HCT116 (cell line): ENCODE measurements at regions not wholly inside any gene's neighbourhood (a gene's known extent, or its start where the extent isn't known, plus 50 kb on each side); places are given as distances from the start of the nearest gene placed in this dataset.

Experiments used
- ATAC-seq: fragments of 200-7000 bp; cut with Tn5 transposase; 2 replicates; pipeline ENCODE4 v1.9.1; 2020; ENCODE audit warnings: mild to moderate bottlenecking, moderate library complexity
- BruUV-seq: library from RNA; stranded (reverse); fragments of 400-500 nt; replicated peaks from 2 replicates; lab custom pipeline; 2021; lab: Mats Ljungman, UMichigan
- CTCF ChIA-PET: fragments of 300-600 bp; sonication (Branson Sonifier 250); formaldehyde crosslinking; loops from one replicate; lab custom pipeline; 2021; ENCODE audit warnings: antibody characterized with exemption; lab: Charles Lee
- POLR2A ChIA-PET: fragments of 300-600, 350-600 bp; sonication (Branson Sonifier 250); formaldehyde crosslinking; loops from one replicate; lab custom pipeline; 2021; ENCODE audit warnings: antibody characterized with exemption; lab: Charles Lee
- RAD21 ChIA-PET, 2 experiments: fragments of 300-600 bp; sonication (Branson Sonifier 250); formaldehyde crosslinking; loops; one replicate each; lab custom pipeline; 2023; ENCODE audit warnings: low total read pairs in 2 of 2; ENCODE audit not compliant: uncharacterized antibody in 2 of 2, unreplicated experiment in 2 of 2, low non-redundant PET in 1 of 2; lab: Charles Lee
- DNase-seq: peaks from one replicate; pipeline ENCODE4 v3.0.0-alpha.2; 2010; ENCODE audit warnings: low read depth, low spot score
- H2AFZ ChIP-seq: fragments of 200-600 bp; shearing (Covaris generic), sonication (generic); 2 replicates; pipeline ENCODE4 v1.6.1; 2017; ENCODE audit warnings: low read depth, mixed run types, mixed read lengths, antibody characterized with exemption, low read length; ENCODE audit not compliant: poor library complexity, severe bottlenecking
- H3K27ac ChIP-seq: 2 replicates; pipeline ENCODE4 v1.5.1; 2012; ENCODE audit warnings: low read depth, low read length
- H3K27me3 ChIP-seq: fragments of 200-600 bp; sonication (generic); 2 replicates; pipeline ENCODE4 v1.6.1; 2016; ENCODE audit warnings: mixed run types, low read length, mixed read lengths; ENCODE audit not compliant: insufficient read depth
- H3K36me3 ChIP-seq, 2 experiments: fragments of 200-500 bp in 1 of 2; fragments of 200-600 bp in 1 of 2; sonication (Bioruptor generic) in 1 of 2; sonication (generic) in 1 of 2; 2 replicates each; pipeline versions ENCODE4 v1.5.1 to v1.6.1; 2014 to 2016; ENCODE audit warnings: low read length in 2 of 2, inconsistent platforms in 1 of 2, mixed read lengths in 1 of 2, mixed run types in 1 of 2; ENCODE audit not compliant: insufficient read depth in 2 of 2, control insufficient read depth in 1 of 2
- H3K4me1 ChIP-seq, 2 experiments: fragments of 200-600 bp in 1 of 2; sonication (generic) in 1 of 2; 2 replicates each; pipeline versions ENCODE4 v1.5.1 to v1.6.1; 2012 to 2017; ENCODE audit warnings: low read length in 2 of 2, inconsistent platforms in 1 of 2, mild to moderate bottlenecking in 1 of 2, mixed read lengths in 1 of 2, mixed run types in 1 of 2, moderate library complexity in 1 of 2; ENCODE audit not compliant: insufficient read depth in 2 of 2, control insufficient read depth in 1 of 2
- H3K4me2 ChIP-seq: fragments of 200-600 bp; sonication (generic); 2 replicates; pipeline ENCODE4 v1.6.1; 2017; ENCODE audit warnings: mixed run types, low read length, mixed read lengths
- H3K4me3 ChIP-seq, 2 experiments: fragments of 200-600 bp in 1 of 2; sonication (generic) in 1 of 2; replicated peaks in 1 of 2; 2 replicates each; pipeline ENCODE4 v1.5.1; 2011 to 2016; ENCODE audit warnings: low read length in 2 of 2, control low read depth in 1 of 2, low read depth in 1 of 2, mild to moderate bottlenecking in 1 of 2, mixed read lengths in 1 of 2, mixed run types in 1 of 2
- H3K79me2 ChIP-seq: fragments of 200-600 bp; sonication (generic); 2 replicates; pipeline ENCODE4 v1.6.1; 2017; ENCODE audit warnings: mild to moderate bottlenecking, mixed run types, low read length, moderate library complexity, mixed read lengths; ENCODE audit not compliant: insufficient read depth
- H3K9ac ChIP-seq: fragments of 200-600 bp; sonication (generic); 2 replicates; pipeline ENCODE4 v1.6.1; 2016; ENCODE audit warnings: low read length, mixed read lengths
- H3K9me2 ChIP-seq: fragments of 200-600 bp; sonication (generic), shearing (Covaris generic); 2 replicates; pipeline ENCODE4 v1.6.1; 2017; ENCODE audit warnings: mixed run types, mild to moderate bottlenecking, moderate library complexity; ENCODE audit not compliant: insufficient read depth
- H3K9me3 ChIP-seq, 2 experiments: fragments of 200-500 bp in 1 of 2; fragments of 200-600 bp in 1 of 2; sonication (Bioruptor generic) in 1 of 2; sonication (generic) in 1 of 2; 2 replicates each; pipeline ENCODE4 v1.6.1; 2014 to 2017; ENCODE audit warnings: low read length in 2 of 2, mixed read lengths in 2 of 2, inconsistent platforms in 1 of 2, low read depth in 1 of 2, mild to moderate bottlenecking in 1 of 2, mixed run types in 1 of 2, moderate library complexity in 1 of 2; ENCODE audit not compliant: control insufficient read depth in 1 of 2, insufficient read depth in 1 of 2
- H4K20me1 ChIP-seq: fragments of 200-600 bp; sonication (generic), shearing (Covaris generic); 2 replicates; pipeline ENCODE4 v1.6.1; 2017; ENCODE audit warnings: mixed run types, mild to moderate bottlenecking, moderate library complexity; ENCODE audit not compliant: insufficient read depth
- ATF3 ChIP-seq: IDR thresholded peaks from 2 replicates; pipeline ENCODE4 v1.6.1; 2012
- CBX3 ChIP-seq: IDR thresholded peaks from 2 replicates; pipeline ENCODE4 v1.6.1; 2012; ENCODE audit warnings: low read depth
- CEBPB ChIP-seq: IDR thresholded peaks from 2 replicates; pipeline ENCODE4 v1.6.1; 2012; ENCODE audit warnings: low read depth
- EGR1 ChIP-seq: IDR thresholded peaks from 2 replicates; pipeline ENCODE4 v1.6.1; 2012; ENCODE audit warnings: low read depth
- ELF1 ChIP-seq: IDR thresholded peaks from 2 replicates; pipeline ENCODE4 v1.6.1; 2012; ENCODE audit warnings: low read depth, borderline replicate concordance
- JUND ChIP-seq: IDR thresholded peaks from 2 replicates; pipeline ENCODE4 v1.6.1; 2012
- MAX ChIP-seq: IDR thresholded peaks from 2 replicates; pipeline ENCODE4 v1.6.1; 2012
- POLR2A ChIP-seq: IDR thresholded peaks from 2 replicates; pipeline ENCODE4 v1.7.0; 2011; ENCODE audit warnings: borderline replicate concordance; ENCODE audit not compliant: insufficient read depth, insufficient read length; ENCODE audit errors: extremely low read depth
- POLR2AphosphoS5 ChIP-seq: IDR thresholded peaks from 2 replicates; pipeline ENCODE4 v1.6.1; 2011; ENCODE audit warnings: mild to moderate bottlenecking, low read depth, low read length, moderate library complexity
- RAD21 ChIP-seq: IDR thresholded peaks from 2 replicates; pipeline ENCODE4 v1.6.1; 2012; ENCODE audit warnings: low read depth, mild to moderate bottlenecking
- REST ChIP-seq: IDR thresholded peaks from 2 replicates; pipeline ENCODE4 v1.6.1; 2012; ENCODE audit warnings: low read depth
- SIN3A ChIP-seq: IDR thresholded peaks from 2 replicates; pipeline ENCODE4 v1.6.1; 2012; ENCODE audit warnings: low read depth
- SP1 ChIP-seq: IDR thresholded peaks from 2 replicates; pipeline ENCODE4 v1.6.1; 2012; ENCODE audit warnings: low read depth
- SRF ChIP-seq: IDR thresholded peaks from 2 replicates; pipeline ENCODE4 v1.6.1; 2012; ENCODE audit warnings: low read depth
- TCF7L2 ChIP-seq: IDR thresholded peaks from 2 replicates; pipeline ENCODE4 v1.7.0; 2011; ENCODE audit warnings: borderline replicate concordance, inconsistent platforms; ENCODE audit not compliant: insufficient read depth, insufficient read length; ENCODE audit errors: extremely low read depth
- YY1 ChIP-seq: IDR thresholded peaks from 2 replicates; pipeline ENCODE4 v1.6.1; 2011; ENCODE audit warnings: low read length, low read depth, moderate library complexity, mild to moderate bottlenecking; ENCODE audit not compliant: insufficient replicate concordance; ENCODE audit errors: extremely low read depth
- ZFX ChIP-seq: fragments of 450-650 bp; IDR thresholded peaks from 2 replicates; pipeline ENCODE4 v1.6.1; 2017
- intact Hi-C: fragments of 100-400 bp; cut with micrococcal nuclease; formaldehyde crosslinking; loops from 2 replicates; pipeline ENCODE4 v1.10.0; 2022

GRCh38 chr20:60637801-60638200 is 614.3 kb upstream of the CDH4 start (continued):
- TF ChIP-seq ATF3 (no peak), MAX (no peak), EGR1 (no peak), POLR2A (no peak), SRF (no peak), REST (no peak)

- POLR2A ChIA-PET = no interaction called here
- H3K27me3 ChIP-seq = no peaks in the 10 kb centered on the region
- BruUV-seq = no TSS peak
Observed at GRCh38 chr20:60638430-60639098, 613.5 kb upstream of the CDH4 start.

More at GRCh38 chr20:60638430-60639098, 613.5 kb upstream of the CDH4 start:
- Histone ChIP-seq H3K9ac (no peak overlapping the region), H3K9me3 (peaks cover 18 to 42% of the 10 kb centered on the region in 2 experiments; a peak in 2 of 4 replicates), H4K20me1 (no peaks in the 10 kb centered on the region), H3K4me1 (no peaks in the 10 kb centered on the region), H3K27ac (no peak overlapping the region), H2AFZ (no peak overlapping the region), H3K4me2 (no peak overlapping the region), H3K36me3 (no peaks in the 10 kb centered on the region), H3K4me3 (no peak overlapping the region), H3K9me2 (no peaks in the 10 kb centered on the region), H3K79me2 (no peaks in the 10 kb centered on the region)
- intact Hi-C loops = no loop called here
- ChIA-PET CTCF (no interaction called here), RAD21 (no interaction called here)
- TF ChIP-seq YY1 (no peak), CEBPB (no peak), SIN3A (no peak), ELF1 (no peak), TCF7L2 (no peak), REST (no peak), JUND (no peak), POLR2A (no peak), RAD21 (no peak), SP1 (no peak), POLR2AphosphoS5 (no peak), CBX3 (no peak), ZFX (no peak)
- DNase-seq = no peak
- no peak for ATAC-seq
